ENCODE measurements at regions not wholly inside any gene's neighbourhood (a gene's known extent, or its start where the extent isn't known, plus 50 kb on each side); places are given as distances from the start of the nearest gene placed in this dataset.

GRCh38 chr18:38576916-38577315 is 1011.3 kb upstream of the CELF4 start:
- H3K36me3 ChIP-seq (ENCODE audit: control insufficient read depth in 1 of 2, insufficient read depth in 2 of 2, low read depth in 1 of 2, low read length in 2 of 2): no peaks in the 10 kb centered on the region
- no peaks in the 10 kb centered on the region for H3K4me1 ChIP-seq (ENCODE audit: control insufficient read depth, insufficient read depth, low read depth, low read length)
- H3K9me3 ChIP-seq (ENCODE audit: control insufficient read depth, low read length): no peaks in the 10 kb centered on the region
- H4K8ac ChIP-seq (ENCODE audit: low read length): no peak overlapping the region
- no peak overlapping the region for H3K23ac ChIP-seq (ENCODE audit: low read length in 2 of 2)
- no peak overlapping the region for H3K14ac ChIP-seq (ENCODE audit: low read length in 2 of 2)
- H3K27me3 ChIP-seq (ENCODE audit: control insufficient read depth in 1 of 2, insufficient read depth in 1 of 2, low read length in 2 of 2): no peaks in the 10 kb centered on the region
- DNase-seq: no peak
- H2AK5ac ChIP-seq (ENCODE audit: low read length, severe bottlenecking): no peak overlapping the region
- H2BK120ac ChIP-seq (ENCODE audit: low read depth, low read length): no peak overlapping the region
- no peak overlapping the region for H2BK15ac ChIP-seq (ENCODE audit: low read depth, poor library complexity, severe bottlenecking)
- no peak overlapping the region for H3K4ac ChIP-seq (ENCODE audit: low read depth in 1 of 2, low read length in 2 of 2)
- no peak overlapping the region for H3K4me3 ChIP-seq (ENCODE audit: insufficient read depth in 1 of 2, low read depth in 1 of 2, low read length in 2 of 2)
- no peaks in the 10 kb centered on the region for H3K79me1 ChIP-seq (replicated peaks; ENCODE audit: low read length, poor library complexity, severe bottlenecking)
- no CpG with 5 or more reads among the region's 4 CpGs for WGBS
- no peak overlapping the region for H3K18ac ChIP-seq (ENCODE audit: low read depth in 1 of 2, low read length in 2 of 2)
- no peak overlapping the region for H3K9ac ChIP-seq (ENCODE audit: low read length)
- H3K4me2 ChIP-seq (ENCODE audit: low read length, poor library complexity, severe bottlenecking): no peak overlapping the region
- H2BK5ac ChIP-seq (ENCODE audit: low read depth, low read length, poor library complexity, severe bottlenecking): no peak overlapping the region
- H2AFZ ChIP-seq (ENCODE audit: low read depth, low read length): no peak overlapping the region
- no peak overlapping the region for H4K91ac ChIP-seq (ENCODE audit: low read length)
- H2BK12ac ChIP-seq (ENCODE audit: low read length in 2 of 2): no peak overlapping the region
- no peak overlapping the region for H3K27ac ChIP-seq (ENCODE audit: low read length, poor library complexity, severe bottlenecking)

GRCh38 chr18:38576349-38576748 is 1010.8 kb upstream of the CELF4 start:
- WGBS: no CpG with 5 or more reads among the region's 1 CpG
- Histone ChIP-seq H3K4ac (ENCODE audit: low read depth in 1 of 2, low read length in 2 of 2) (no peak overlapping the region), H3K36me3 (ENCODE audit: control insufficient read depth in 1 of 2, insufficient read depth in 2 of 2, low read depth in 1 of 2, low read length in 2 of 2) (no peaks in the 10 kb centered on the region), H3K9me3 (ENCODE audit: control insufficient read depth, low read length) (no peaks in the 10 kb centered on the region), H3K18ac (ENCODE audit: low read depth in 1 of 2, low read length in 2 of 2) (no peak overlapping the region), H2BK12ac (ENCODE audit: low read length in 2 of 2) (no peak overlapping the region), H3K9ac (ENCODE audit: low read length) (no peak overlapping the region), H2BK15ac (ENCODE audit: low read depth, poor library complexity, severe bottlenecking) (no peak overlapping the region), H3K27me3 (ENCODE audit: control insufficient read depth in 1 of 2, insufficient read depth in 1 of 2, low read length in 2 of 2) (no peaks in the 10 kb centered on the region), H4K91ac (ENCODE audit: low read length) (no peak overlapping the region), H3K4me3 (ENCODE audit: insufficient read depth in 1 of 2, low read depth in 1 of 2, low read length in 2 of 2) (no peak overlapping the region), H3K14ac (ENCODE audit: low read length in 2 of 2) (no peak overlapping the region), H2BK120ac (ENCODE audit: low read depth, low read length) (no peak overlapping the region), H4K8ac (ENCODE audit: low read length) (no peak overlapping the region), H3K27ac (ENCODE audit: low read length, poor library complexity, severe bottlenecking) (no peak overlapping the region), H3K79me1 (replicated peaks; ENCODE audit: low read length, poor library complexity, severe bottlenecking) (no peaks in the 10 kb centered on the region), H3K4me2 (ENCODE audit: low read length, poor library complexity, severe bottlenecking) (no peak overlapping the region), H3K23ac (ENCODE audit: low read length in 2 of 2) (no peak overlapping the region), H2BK5ac (ENCODE audit: low read depth, low read length, poor library complexity, severe bottlenecking) (no peak overlapping the region), H3K4me1 (ENCODE audit: control insufficient read depth, insufficient read depth, low read depth, low read length) (no peaks in the 10 kb centered on the region), H2AFZ (ENCODE audit: low read depth, low read length) (no peak overlapping the region), H2AK5ac (ENCODE audit: low read length, severe bottlenecking) (no peak overlapping the region)
- DNase-seq: no peak

GRCh38 chr18:38575648-38576047 is 1010.0 kb upstream of the CELF4 start:
- no peaks in the 10 kb centered on the region for H3K79me1 ChIP-seq (replicated peaks; ENCODE audit: low read length, poor library complexity, severe bottlenecking)
- H3K9ac ChIP-seq (ENCODE audit: low read length): no peak overlapping the region
- H3K4ac ChIP-seq (ENCODE audit: low read depth in 1 of 2, low read length in 2 of 2): no peak overlapping the region
- DNase-seq: no peak
- no peak overlapping the region for H4K8ac ChIP-seq (ENCODE audit: low read length)
- H3K9me3 ChIP-seq (ENCODE audit: control insufficient read depth, low read length): no peaks in the 10 kb centered on the region
- no peak overlapping the region for H2BK12ac ChIP-seq (ENCODE audit: low read length in 2 of 2)
- H2AFZ ChIP-seq (ENCODE audit: low read depth, low read length): no peak overlapping the region
- H3K4me1 ChIP-seq (ENCODE audit: control insufficient read depth, insufficient read depth, low read depth, low read length): no peaks in the 10 kb centered on the region
- H4K91ac ChIP-seq (ENCODE audit: low read length): no peak overlapping the region
- no peak overlapping the region for H3K18ac ChIP-seq (ENCODE audit: low read depth in 1 of 2, low read length in 2 of 2)
- H3K27ac ChIP-seq (ENCODE audit: low read length, poor library complexity, severe bottlenecking): no peak overlapping the region
- H3K27me3 ChIP-seq (ENCODE audit: control insufficient read depth in 1 of 2, insufficient read depth in 1 of 2, low read length in 2 of 2): no peaks in the 10 kb centered on the region
- no peak overlapping the region for H3K4me2 ChIP-seq (ENCODE audit: low read length, poor library complexity, severe bottlenecking)
- H3K14ac ChIP-seq (ENCODE audit: low read length in 2 of 2): no peak overlapping the region
- no peak overlapping the region for H2BK15ac ChIP-seq (ENCODE audit: low read depth, poor library complexity, severe bottlenecking)
- H2BK120ac ChIP-seq (ENCODE audit: low read depth, low read length): no peak overlapping the region
- no peak overlapping the region for H2BK5ac ChIP-seq (ENCODE audit: low read depth, low read length, poor library complexity, severe bottlenecking)
- H3K36me3 ChIP-seq (ENCODE audit: control insufficient read depth in 1 of 2, insufficient read depth in 2 of 2, low read depth in 1 of 2, low read length in 2 of 2): no peaks in the 10 kb centered on the region
- WGBS: 83% methylated on average over 2 of the region's 2 CpGs
- no peak overlapping the region for H2AK5ac ChIP-seq (ENCODE audit: low read length, severe bottlenecking)
- H3K23ac ChIP-seq (ENCODE audit: low read length in 2 of 2): no peak overlapping the region
- H3K4me3 ChIP-seq (ENCODE audit: insufficient read depth in 1 of 2, low read depth in 1 of 2, low read length in 2 of 2): no peak overlapping the region

- no peaks in the 10 kb centered on the region for H3K79me1 ChIP-seq (replicated peaks; ENCODE audit: low read length, poor library complexity, severe bottlenecking)
- 90% methylated on average over 3 of the region's 6 CpGs for WGBS
- no peak overlapping the region for H2AFZ ChIP-seq (ENCODE audit: low read depth, low read length)
Measured at GRCh38 chr18:38575023-38575422, 1009.4 kb upstream of the CELF4 start.

More at GRCh38 chr18:38575023-38575422, 1009.4 kb upstream of the CELF4 start:
- no peaks in the 10 kb centered on the region for H3K27me3 ChIP-seq (ENCODE audit: control insufficient read depth in 1 of 2, insufficient read depth in 1 of 2, low read length in 2 of 2)
- H2BK15ac ChIP-seq (ENCODE audit: low read depth, poor library complexity, severe bottlenecking): no peak overlapping the region
- H3K4me3 ChIP-seq (ENCODE audit: insufficient read depth in 1 of 2, low read depth in 1 of 2, low read length in 2 of 2): no peak overlapping the region
- DNase-seq: no peak
- no peak overlapping the region for H2BK5ac ChIP-seq (ENCODE audit: low read depth, low read length, poor library complexity, severe bottlenecking)
- H3K4me1 ChIP-seq (ENCODE audit: control insufficient read depth, insufficient read depth, low read depth, low read length): no peaks in the 10 kb centered on the region
- no peak overlapping the region for H3K18ac ChIP-seq (ENCODE audit: low read depth in 1 of 2, low read length in 2 of 2)
- peaks cover 3% of the 10 kb centered on the region for H3K9me3 ChIP-seq (ENCODE audit: control insufficient read depth, low read length)
- no peak overlapping the region for H3K23ac ChIP-seq (ENCODE audit: low read length in 2 of 2)
- H3K4me2 ChIP-seq (ENCODE audit: low read length, poor library complexity, severe bottlenecking): no peak overlapping the region
- no peaks in the 10 kb centered on the region for H3K36me3 ChIP-seq (ENCODE audit: control insufficient read depth in 1 of 2, insufficient read depth in 2 of 2, low read depth in 1 of 2, low read length in 2 of 2)
- no peak overlapping the region for H2BK12ac ChIP-seq (ENCODE audit: low read length in 2 of 2)
- H3K27ac ChIP-seq (ENCODE audit: low read length, poor library complexity, severe bottlenecking): no peak overlapping the region
- H4K91ac ChIP-seq (ENCODE audit: low read length): no peak overlapping the region
- no peak overlapping the region for H3K4ac ChIP-seq (ENCODE audit: low read depth in 1 of 2, low read length in 2 of 2)
- no peak overlapping the region for H4K8ac ChIP-seq (ENCODE audit: low read length)
- H2BK120ac ChIP-seq (ENCODE audit: low read depth, low read length): no peak overlapping the region
- no peak overlapping the region for H2AK5ac ChIP-seq (ENCODE audit: low read length, severe bottlenecking)
- no peak overlapping the region for H3K9ac ChIP-seq (ENCODE audit: low read length)
- no peak overlapping the region for H3K14ac ChIP-seq (ENCODE audit: low read length in 2 of 2)
